NCI-H2081 (cell line): ENCODE measurements at regions not wholly inside any gene's neighbourhood (a gene's known extent, or its start where the extent isn't known, plus 50 kb on each side); places are given as distances from the start of the nearest gene placed in this dataset.

ENCODE experiments used
- DNase-seq, 2 experiments: peaks; one replicate each; lab custom pipeline; 2025; lab: John Stamatoyannopoulos, UW

GRCh38 chr11:36726420-36726819 is 128.4 kb upstream of the RAG2 start:
- DNase-seq, result no peak

DNA sequence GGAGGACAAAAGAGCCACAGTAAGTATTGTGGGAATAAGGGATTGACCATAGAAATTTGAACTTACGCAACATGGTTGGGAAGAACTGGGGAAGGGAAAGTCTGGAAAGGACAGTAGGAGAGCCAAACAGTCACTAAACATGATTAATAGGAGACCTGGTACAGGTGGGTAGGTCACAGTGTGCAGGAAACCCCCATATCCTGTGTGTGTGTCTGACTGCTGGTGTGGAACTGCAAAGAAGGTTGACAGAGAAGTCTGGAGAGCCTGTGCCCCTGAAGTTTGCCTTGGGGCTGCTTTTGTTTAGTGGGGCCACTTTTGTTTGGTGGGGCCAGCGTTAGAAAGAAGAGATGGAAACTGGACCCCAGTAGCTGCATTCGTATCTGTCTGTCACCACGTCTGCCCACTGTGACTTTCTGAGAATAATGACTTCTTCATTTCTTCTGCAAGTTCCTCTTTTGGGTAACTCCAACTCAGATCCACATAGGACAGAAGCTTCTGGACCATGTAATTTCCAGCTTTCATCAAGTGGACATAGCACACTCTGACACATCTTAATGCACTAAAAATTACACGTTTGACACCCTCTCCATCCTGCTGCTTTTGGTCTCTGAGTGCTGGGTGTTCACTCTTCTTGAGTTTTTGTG is 126.8 kb upstream of the RAG2 start:
- no peak for DNase-seq

DNA sequence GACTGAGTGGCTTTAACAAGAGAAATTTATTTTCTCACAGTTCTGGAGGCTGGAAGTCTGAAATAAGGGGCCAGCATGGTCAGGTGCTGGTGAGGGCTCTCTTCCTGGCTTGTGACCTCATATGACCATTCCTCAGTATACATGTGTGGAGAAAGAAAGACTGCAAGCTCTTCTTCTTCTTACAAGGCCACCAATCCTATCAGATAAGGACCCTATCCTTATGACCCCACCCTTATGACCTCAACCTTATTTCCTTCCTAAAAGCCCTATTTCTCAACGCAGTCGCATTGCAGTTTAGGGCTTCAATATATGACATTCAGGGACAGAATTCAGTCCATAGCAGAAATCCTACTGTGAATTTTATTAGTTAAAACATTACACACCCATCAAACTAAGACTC is 124.4 kb upstream of the RAG2 start:
- no peak for DNase-seq

- DNase-seq, result no peak
Measured at GRCh38 chr11:36719358-36720107, 121.5 kb upstream of the RAG2 start.

- no peak for DNase-seq
Measured at GRCh38 chr11:36718451-36718850, 120.4 kb upstream of the RAG2 start.

DNA sequence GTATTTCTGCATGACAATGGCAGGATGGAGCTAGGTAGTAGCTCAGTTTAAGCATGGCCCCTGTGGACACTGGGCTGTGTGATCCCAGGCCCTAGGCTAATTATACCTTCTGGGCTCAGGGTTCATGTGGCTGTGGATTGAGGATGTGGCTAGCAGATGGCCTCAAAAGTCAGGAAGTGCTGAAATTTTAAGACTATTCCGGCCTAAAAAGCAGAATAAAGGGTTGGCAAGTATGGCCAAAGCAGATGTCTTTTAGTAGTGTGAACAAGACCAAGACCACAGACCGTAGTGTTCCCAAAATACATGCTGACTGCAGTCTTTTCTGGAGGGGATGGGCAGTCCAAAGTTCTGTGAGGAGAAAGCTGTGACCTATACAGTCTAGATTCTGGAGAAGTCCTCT is 115.7 kb upstream of the RAG2 start:
- no peak for DNase-seq

GRCh38 chr11:36711104-36711825 is 113.2 kb upstream of the RAG2 start:
- DNase-seq, result no peak
